ENCODE measurements at regions not wholly inside any gene's neighbourhood (a gene's known extent, or its start where the extent isn't known, plus 50 kb on each side); places are given as distances from the start of the nearest gene placed in this dataset.

- TF ChIP-seq, protein P1, sequence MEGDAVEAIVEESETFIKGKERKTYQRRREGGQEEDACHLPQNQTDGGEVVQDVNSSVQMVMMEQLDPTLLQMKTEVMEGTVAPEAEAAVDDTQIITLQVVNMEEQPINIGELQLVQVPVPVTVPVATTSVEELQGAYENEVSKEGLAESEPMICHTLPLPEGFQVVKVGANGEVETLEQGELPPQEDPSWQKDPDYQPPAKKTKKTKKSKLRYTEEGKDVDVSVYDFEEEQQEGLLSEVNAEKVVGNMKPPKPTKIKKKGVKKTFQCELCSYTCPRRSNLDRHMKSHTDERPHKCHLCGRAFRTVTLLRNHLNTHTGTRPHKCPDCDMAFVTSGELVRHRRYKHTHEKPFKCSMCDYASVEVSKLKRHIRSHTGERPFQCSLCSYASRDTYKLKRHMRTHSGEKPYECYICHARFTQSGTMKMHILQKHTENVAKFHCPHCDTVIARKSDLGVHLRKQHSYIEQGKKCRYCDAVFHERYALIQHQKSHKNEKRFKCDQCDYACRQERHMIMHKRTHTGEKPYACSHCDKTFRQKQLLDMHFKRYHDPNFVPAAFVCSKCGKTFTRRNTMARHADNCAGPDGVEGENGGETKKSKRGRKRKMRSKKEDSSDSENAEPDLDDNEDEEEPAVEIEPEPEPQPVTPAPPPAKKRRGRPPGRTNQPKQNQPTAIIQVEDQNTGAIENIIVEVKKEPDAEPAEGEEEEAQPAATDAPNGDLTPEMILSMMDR (IDR thresholded peaks at IDR 0.05), result no peak
- no peak for TF ChIP-seq POLR2A (IDR thresholded peaks at IDR 0.05)
Measured at GRCh38 chr7:51706851-51707250, 390.2 kb upstream of the COBL start.

Measured in thyroid gland (tissue), 4 donors.